NB4 (cell line): ENCODE measurements at regions not wholly inside any gene's neighbourhood (a gene's known extent, or its start where the extent isn't known, plus 50 kb on each side); places are given as distances from the start of the nearest gene placed in this dataset.

ENCODE experiments used
- CTCF ChIP-seq: IDR thresholded peaks from one replicate; pipeline ENCODE4 v1.5.1; 2012; ENCODE audit warnings: low read depth, low read length
- MYC ChIP-seq: IDR thresholded peaks from 2 replicates; pipeline ENCODE4 v1.6.1; 2011; ENCODE audit warnings: low read depth, low read length
- POLR2A ChIP-seq: IDR thresholded peaks from 2 replicates; pipeline ENCODE4 v1.6.1; 2011; ENCODE audit warnings: mild to moderate bottlenecking; ENCODE audit not compliant: insufficient read length; ENCODE audit errors: extremely low read depth

GRCh38 chr5:88377705-88378656 is 109.3 kb upstream of the TMEM161B start:
- no peak for TF ChIP-seq CTCF
- TF ChIP-seq POLR2A = no peak
- no peak for TF ChIP-seq MYC
